SK-N-SH treated with all-trans-retinoic acid at 6 μM for 48 hours (cell line): ENCODE measurements at regions not wholly inside any gene's neighbourhood (a gene's known extent, or its start where the extent isn't known, plus 50 kb on each side); places are given as distances from the start of the nearest gene placed in this dataset.
A peak's percentile ranks its signal among the peaks of the same experiment; 100 is the strongest.

Experiments used
- ATAC-seq: fragments of 200-7000 bp; cut with Tn5 transposase; 3 replicates; pipeline ENCODE4 v1.9.1; 2020; ENCODE audit warnings: mild to moderate bottlenecking, moderate library complexity
- ARNTL ChIP-seq: fragments of 450-650 bp; formaldehyde crosslinking; IDR thresholded peaks from 2 replicates; pipeline ENCODE4 v1.5.0; 2020; ENCODE audit warnings: low read depth, mild to moderate bottlenecking, moderate library complexity, borderline replicate concordance
- BACH2 ChIP-seq: fragments of 250-450 bp; sonication (Bioruptor Pico); IDR thresholded peaks from 2 replicates; pipeline ENCODE4 v1.9.0; 2021; ENCODE audit warnings: mild to moderate bottlenecking, borderline replicate concordance
- CREB5 ChIP-seq: fragments of 250-450 bp; sonication (Bioruptor Pico); IDR thresholded peaks from 2 replicates; pipeline ENCODE4 v1.5.1; 2020; ENCODE audit warnings: low read depth, mild to moderate bottlenecking, moderate library complexity
- CSDC2 ChIP-seq: fragments of 250-450 bp; sonication (Bioruptor Pico); IDR thresholded peaks from 2 replicates; pipeline ENCODE4 v1.5.0; 2020; ENCODE audit warnings: mild to moderate bottlenecking, moderate library complexity
- ESRRG ChIP-seq: fragments of 250-450 bp; sonication (Bioruptor Pico); IDR thresholded peaks from 2 replicates; pipeline ENCODE4 v1.6.1; 2021; ENCODE audit warnings: mild to moderate bottlenecking
- GLIS3 ChIP-seq: fragments of 250-450 bp; sonication (Bioruptor Pico); IDR thresholded peaks from 2 replicates; pipeline ENCODE4 v1.5.0; 2020; ENCODE audit warnings: mild to moderate bottlenecking, moderate library complexity
- ISL1 ChIP-seq: fragments of 250-450 bp; sonication (Bioruptor Pico); IDR thresholded peaks from 2 replicates; pipeline ENCODE4 v2.1.2; 2022; ENCODE audit warnings: mild to moderate bottlenecking, moderate library complexity
- OSR1 ChIP-seq: fragments of 250-450 bp; sonication (Bioruptor Pico); IDR thresholded peaks from 2 replicates; pipeline ENCODE4 v1.8.0; 2022; ENCODE audit warnings: moderate library complexity, mild to moderate bottlenecking, inconsistent platforms
- PATZ1 ChIP-seq: fragments of 250-450 bp; sonication (Bioruptor Pico); IDR thresholded peaks from 2 replicates; pipeline ENCODE4 v1.8.0; 2020; ENCODE audit warnings: mild to moderate bottlenecking, moderate library complexity, borderline replicate concordance
- PPARA ChIP-seq: fragments of 250-450 bp; sonication (Bioruptor Pico); IDR thresholded peaks from 2 replicates; pipeline ENCODE4 v1.5.0; 2020; ENCODE audit warnings: mild to moderate bottlenecking, borderline replicate concordance
- RARB ChIP-seq: fragments of 250-450 bp; sonication (Bioruptor Pico); IDR thresholded peaks from 2 replicates; pipeline ENCODE4 v1.8.0; 2021; ENCODE audit warnings: mild to moderate bottlenecking, moderate library complexity
- SNAI2 ChIP-seq: fragments of 250-450 bp; sonication (Bioruptor Pico); IDR thresholded peaks from 2 replicates; pipeline ENCODE4 v1.5.0; 2020; ENCODE audit warnings: mild to moderate bottlenecking, moderate library complexity
- TCF4 ChIP-seq: fragments of 250-450 bp; sonication (Bioruptor Pico); IDR thresholded peaks from 2 replicates; pipeline ENCODE4 v1.8.0; 2021; ENCODE audit warnings: mild to moderate bottlenecking, moderate library complexity, borderline replicate concordance
- TOX ChIP-seq: fragments of 250-450 bp; sonication (Bioruptor Pico); IDR thresholded peaks from 2 replicates; pipeline ENCODE4 v1.8.0; 2021; ENCODE audit warnings: mild to moderate bottlenecking, moderate library complexity, borderline replicate concordance
- ZC3H10 ChIP-seq: fragments of 250-450 bp; sonication (Bioruptor Pico); IDR thresholded peaks from 2 replicates; pipeline ENCODE4 v1.5.1; 2021; ENCODE audit warnings: mild to moderate bottlenecking, moderate library complexity
- ZFP3 ChIP-seq: fragments of 250-450 bp; sonication (Bioruptor Pico); IDR thresholded peaks from 2 replicates; pipeline ENCODE4 v1.5.0; 2020; ENCODE audit warnings: mild to moderate bottlenecking, moderate library complexity
- ZNF565 ChIP-seq: fragments of 450-650 bp; formaldehyde crosslinking; conservative IDR thresholded peaks from 2 replicates; pipeline ENCODE4 v1.5.0; 2020; ENCODE audit warnings: low read depth, mild to moderate bottlenecking, moderate library complexity
- ZNF70 ChIP-seq: fragments of 450-650 bp; formaldehyde crosslinking; IDR thresholded peaks from 2 replicates; pipeline ENCODE4 v1.5.0; 2020; ENCODE audit warnings: mild to moderate bottlenecking, moderate library complexity
- ZNF8 ChIP-seq: fragments of 450-650 bp; formaldehyde crosslinking; IDR thresholded peaks from 2 replicates; pipeline ENCODE4 v1.5.0; 2020; ENCODE audit warnings: mild to moderate bottlenecking, moderate library complexity

- TF ChIP-seq TOX = no peak
- TF ChIP-seq ZC3H10 = no peak
- TF ChIP-seq GLIS3 = no peak
- no peak for TF ChIP-seq ZNF70 (CRISPR knock-in tag)
- TF ChIP-seq SNAI2 (CRISPR knock-in tag) = no peak
These were observed 166.2 kb upstream of the FZD8 start (continued) for GRCh38 chr10:35808344-35808743.

- TF ChIP-seq GLIS3 = no peak
- no peak for TF ChIP-seq ZNF565 (CRISPR knock-in tag)
- TF ChIP-seq CREB5 (CRISPR knock-in tag) = no peak
- TF ChIP-seq PPARA (CRISPR knock-in tag) = no peak
- no peak for TF ChIP-seq CSDC2
- no peak for TF ChIP-seq SNAI2 (CRISPR knock-in tag)
- no peak for TF ChIP-seq ZC3H10
- TF ChIP-seq PATZ1 (CRISPR knock-in tag) = no peak
- TF ChIP-seq TOX = no peak
- ATAC-seq = no peak
These were observed 160.9 kb upstream of the FZD8 start for GRCh38 chr10:35803046-35803445.

- no peak for ATAC-seq
- TF ChIP-seq ZNF565 (CRISPR knock-in tag) (no peak), ESRRG (no peak), ZC3H10 (no peak), TOX (no peak), ZNF8 (CRISPR knock-in tag) (no peak), ARNTL (no peak)
These were observed 155.1 kb upstream of the FZD8 start for GRCh38 chr10:35797187-35797586.

- ATAC-seq = peak; percentile 62
- TF ChIP-seq GLIS3 (no peak), BACH2 (no peak), CREB5 (CRISPR knock-in tag) (no peak), OSR1 (CRISPR knock-in tag) (no peak), ISL1 (CRISPR knock-in tag) (no peak), RARB (no peak), PATZ1 (CRISPR knock-in tag) (no peak), ZNF8 (CRISPR knock-in tag) (no peak), ESRRG (no peak), ZFP3 (CRISPR knock-in tag) (no peak), TCF4 (no peak)
- TF ChIP-seq, all 23 proteins: peak for 0
These were observed 153.2 kb upstream of the FZD8 start for GRCh38 chr10:35795131-35795824.

- TF ChIP-seq ZNF565 (CRISPR knock-in tag) (no peak), PPARA (CRISPR knock-in tag) (no peak), ARNTL (no peak), CREB5 (CRISPR knock-in tag) (no peak)
- no peak; the same call in 2 of the 3 replicates for ATAC-seq
These were observed 152.6 kb upstream of the FZD8 start for GRCh38 chr10:35794703-35795102.
